HEK293 (cell line): ENCODE measurements at regions not wholly inside any gene's neighbourhood (a gene's known extent, or its start where the extent isn't known, plus 50 kb on each side); places are given as distances from the start of the nearest gene placed in this dataset.

ENCODE experiments used
- SALL2 ChIP-seq: fragments of 450-650 bp; formaldehyde crosslinking; IDR thresholded peaks from 2 replicates; pipeline ENCODE4 v1.5.0; 2017; ENCODE audit warnings: missing biosample characterization, mild to moderate bottlenecking, missing genetic modification characterization, borderline replicate concordance
- TRIM28 ChIP-seq: IDR thresholded peaks from 2 replicates; pipeline ENCODE4 v1.6.1; 2011; ENCODE audit warnings: low read length, control low read depth, borderline replicate concordance
- ZNF747 ChIP-seq: fragments of 450-650 bp; formaldehyde crosslinking; IDR thresholded peaks from 2 replicates; pipeline ENCODE4 v1.5.1; 2016; ENCODE audit warnings: missing biosample characterization, missing genetic modification characterization
- TF ChIP-seq, protein P1 (sequence below): fragments of 450-650 bp; formaldehyde crosslinking; conservative IDR thresholded peaks from 2 replicates; pipeline ENCODE4 v1.5.1; 2016; ENCODE audit warnings: low read depth, missing biosample characterization, missing genetic modification characterization
- TF ChIP-seq, protein P2 (sequence below): fragments of 450-650 bp; formaldehyde crosslinking; IDR thresholded peaks from 2 replicates; pipeline ENCODE4 v1.5.1; 2017; ENCODE audit warnings: missing biosample characterization, missing genetic modification characterization
- TF ChIP-seq, protein P3 (sequence below): fragments of 450-650 bp; formaldehyde crosslinking; IDR thresholded peaks from 2 replicates; pipeline ENCODE4 v1.5.1; 2016; ENCODE audit warnings: missing biosample characterization, missing genetic modification characterization
- TF ChIP-seq, protein P4 (sequence below): fragments of 450-650 bp; formaldehyde crosslinking; IDR thresholded peaks from 2 replicates; pipeline ENCODE4 v1.5.1; 2016; ENCODE audit warnings: missing biosample characterization, missing genetic modification characterization
- TF ChIP-seq, protein P5 (sequence below): fragments of 450-650 bp; formaldehyde crosslinking; IDR thresholded peaks from 2 replicates; pipeline ENCODE4 v1.5.1; 2016; ENCODE audit warnings: missing biosample characterization, missing genetic modification characterization

DNA sequence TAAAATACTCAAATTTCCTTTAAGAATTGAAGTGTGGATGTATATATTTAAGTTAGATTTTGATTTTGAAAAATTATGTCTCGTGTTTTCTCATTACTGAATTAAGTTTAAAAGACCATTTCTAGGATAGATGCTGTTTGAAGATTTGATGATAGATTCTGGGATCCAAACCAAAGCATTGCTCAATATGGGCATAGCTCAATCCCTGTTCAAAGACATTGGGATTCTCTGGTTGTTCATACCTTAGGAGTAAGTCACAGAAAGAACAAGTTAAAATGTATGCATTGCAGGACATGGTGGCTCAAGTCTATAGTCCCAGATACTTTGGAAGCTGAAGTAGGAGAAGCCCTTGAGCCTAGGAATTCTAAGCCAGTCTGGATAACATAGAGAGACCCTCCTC lies 622.3 kb downstream of the ADCYAP1 start:
- TF ChIP-seq ZNF747 = no peak
- no peak for TF ChIP-seq SALL2 (tag by site-specific recombination)
- TF ChIP-seq, protein P1, sequence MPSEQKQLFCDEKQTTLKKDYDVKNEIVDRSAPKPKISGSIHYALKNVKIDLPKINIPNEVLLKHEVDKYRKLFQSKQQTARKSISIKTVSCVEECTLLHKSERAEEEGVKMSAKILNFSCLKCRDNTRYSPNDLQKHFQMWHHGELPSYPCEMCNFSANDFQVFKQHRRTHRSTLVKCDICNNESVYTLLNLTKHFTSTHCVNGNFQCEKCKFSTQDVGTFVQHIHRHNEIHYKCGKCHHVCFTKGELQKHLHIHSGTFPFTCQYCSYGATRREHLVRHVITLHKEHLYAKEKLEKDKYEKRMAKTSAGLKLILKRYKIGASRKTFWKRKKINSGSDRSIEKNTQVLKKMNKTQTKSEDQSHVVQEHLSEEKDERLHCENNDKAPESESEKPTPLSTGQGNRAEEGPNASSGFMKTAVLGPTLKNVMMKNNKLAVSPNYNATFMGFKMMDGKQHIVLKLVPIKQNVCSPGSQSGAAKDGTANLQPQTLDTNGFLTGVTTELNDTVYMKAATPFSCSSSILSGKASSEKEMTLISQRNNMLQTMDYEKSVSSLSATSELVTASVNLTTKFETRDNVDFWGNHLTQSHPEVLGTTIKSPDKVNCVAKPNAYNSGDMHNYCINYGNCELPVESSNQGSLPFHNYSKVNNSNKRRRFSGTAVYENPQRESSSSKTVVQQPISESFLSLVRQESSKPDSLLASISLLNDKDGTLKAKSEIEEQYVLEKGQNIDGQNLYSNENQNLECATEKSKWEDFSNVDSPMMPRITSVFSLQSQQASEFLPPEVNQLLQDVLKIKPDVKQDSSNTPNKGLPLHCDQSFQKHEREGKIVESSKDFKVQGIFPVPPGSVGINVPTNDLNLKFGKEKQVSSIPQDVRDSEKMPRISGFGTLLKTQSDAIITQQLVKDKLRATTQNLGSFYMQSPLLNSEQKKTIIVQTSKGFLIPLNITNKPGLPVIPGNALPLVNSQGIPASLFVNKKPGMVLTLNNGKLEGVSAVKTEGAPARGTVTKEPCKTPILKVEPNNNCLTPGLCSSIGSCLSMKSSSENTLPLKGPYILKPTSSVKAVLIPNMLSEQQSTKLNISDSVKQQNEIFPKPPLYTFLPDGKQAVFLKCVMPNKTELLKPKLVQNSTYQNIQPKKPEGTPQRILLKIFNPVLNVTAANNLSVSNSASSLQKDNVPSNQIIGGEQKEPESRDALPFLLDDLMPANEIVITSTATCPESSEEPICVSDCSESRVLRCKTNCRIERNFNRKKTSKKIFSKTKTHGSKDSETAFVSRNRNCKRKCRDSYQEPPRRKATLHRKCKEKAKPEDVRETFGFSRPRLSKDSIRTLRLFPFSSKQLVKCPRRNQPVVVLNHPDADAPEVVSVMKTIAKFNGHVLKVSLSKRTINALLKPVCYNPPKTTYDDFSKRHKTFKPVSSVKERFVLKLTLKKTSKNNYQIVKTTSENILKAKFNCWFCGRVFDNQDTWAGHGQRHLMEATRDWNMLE (tag by site-specific recombination) = no peak
- TF ChIP-seq, protein P2, sequence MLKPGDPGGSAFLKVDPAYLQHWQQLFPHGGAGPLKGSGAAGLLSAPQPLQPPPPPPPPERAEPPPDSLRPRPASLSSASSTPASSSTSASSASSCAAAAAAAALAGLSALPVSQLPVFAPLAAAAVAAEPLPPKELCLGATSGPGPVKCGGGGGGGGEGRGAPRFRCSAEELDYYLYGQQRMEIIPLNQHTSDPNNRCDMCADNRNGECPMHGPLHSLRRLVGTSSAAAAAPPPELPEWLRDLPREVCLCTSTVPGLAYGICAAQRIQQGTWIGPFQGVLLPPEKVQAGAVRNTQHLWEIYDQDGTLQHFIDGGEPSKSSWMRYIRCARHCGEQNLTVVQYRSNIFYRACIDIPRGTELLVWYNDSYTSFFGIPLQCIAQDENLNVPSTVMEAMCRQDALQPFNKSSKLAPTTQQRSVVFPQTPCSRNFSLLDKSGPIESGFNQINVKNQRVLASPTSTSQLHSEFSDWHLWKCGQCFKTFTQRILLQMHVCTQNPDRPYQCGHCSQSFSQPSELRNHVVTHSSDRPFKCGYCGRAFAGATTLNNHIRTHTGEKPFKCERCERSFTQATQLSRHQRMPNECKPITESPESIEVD = no peak
- TF ChIP-seq, protein P3, sequence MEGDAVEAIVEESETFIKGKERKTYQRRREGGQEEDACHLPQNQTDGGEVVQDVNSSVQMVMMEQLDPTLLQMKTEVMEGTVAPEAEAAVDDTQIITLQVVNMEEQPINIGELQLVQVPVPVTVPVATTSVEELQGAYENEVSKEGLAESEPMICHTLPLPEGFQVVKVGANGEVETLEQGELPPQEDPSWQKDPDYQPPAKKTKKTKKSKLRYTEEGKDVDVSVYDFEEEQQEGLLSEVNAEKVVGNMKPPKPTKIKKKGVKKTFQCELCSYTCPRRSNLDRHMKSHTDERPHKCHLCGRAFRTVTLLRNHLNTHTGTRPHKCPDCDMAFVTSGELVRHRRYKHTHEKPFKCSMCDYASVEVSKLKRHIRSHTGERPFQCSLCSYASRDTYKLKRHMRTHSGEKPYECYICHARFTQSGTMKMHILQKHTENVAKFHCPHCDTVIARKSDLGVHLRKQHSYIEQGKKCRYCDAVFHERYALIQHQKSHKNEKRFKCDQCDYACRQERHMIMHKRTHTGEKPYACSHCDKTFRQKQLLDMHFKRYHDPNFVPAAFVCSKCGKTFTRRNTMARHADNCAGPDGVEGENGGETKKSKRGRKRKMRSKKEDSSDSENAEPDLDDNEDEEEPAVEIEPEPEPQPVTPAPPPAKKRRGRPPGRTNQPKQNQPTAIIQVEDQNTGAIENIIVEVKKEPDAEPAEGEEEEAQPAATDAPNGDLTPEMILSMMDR = no peak
- TF ChIP-seq, protein P4, sequence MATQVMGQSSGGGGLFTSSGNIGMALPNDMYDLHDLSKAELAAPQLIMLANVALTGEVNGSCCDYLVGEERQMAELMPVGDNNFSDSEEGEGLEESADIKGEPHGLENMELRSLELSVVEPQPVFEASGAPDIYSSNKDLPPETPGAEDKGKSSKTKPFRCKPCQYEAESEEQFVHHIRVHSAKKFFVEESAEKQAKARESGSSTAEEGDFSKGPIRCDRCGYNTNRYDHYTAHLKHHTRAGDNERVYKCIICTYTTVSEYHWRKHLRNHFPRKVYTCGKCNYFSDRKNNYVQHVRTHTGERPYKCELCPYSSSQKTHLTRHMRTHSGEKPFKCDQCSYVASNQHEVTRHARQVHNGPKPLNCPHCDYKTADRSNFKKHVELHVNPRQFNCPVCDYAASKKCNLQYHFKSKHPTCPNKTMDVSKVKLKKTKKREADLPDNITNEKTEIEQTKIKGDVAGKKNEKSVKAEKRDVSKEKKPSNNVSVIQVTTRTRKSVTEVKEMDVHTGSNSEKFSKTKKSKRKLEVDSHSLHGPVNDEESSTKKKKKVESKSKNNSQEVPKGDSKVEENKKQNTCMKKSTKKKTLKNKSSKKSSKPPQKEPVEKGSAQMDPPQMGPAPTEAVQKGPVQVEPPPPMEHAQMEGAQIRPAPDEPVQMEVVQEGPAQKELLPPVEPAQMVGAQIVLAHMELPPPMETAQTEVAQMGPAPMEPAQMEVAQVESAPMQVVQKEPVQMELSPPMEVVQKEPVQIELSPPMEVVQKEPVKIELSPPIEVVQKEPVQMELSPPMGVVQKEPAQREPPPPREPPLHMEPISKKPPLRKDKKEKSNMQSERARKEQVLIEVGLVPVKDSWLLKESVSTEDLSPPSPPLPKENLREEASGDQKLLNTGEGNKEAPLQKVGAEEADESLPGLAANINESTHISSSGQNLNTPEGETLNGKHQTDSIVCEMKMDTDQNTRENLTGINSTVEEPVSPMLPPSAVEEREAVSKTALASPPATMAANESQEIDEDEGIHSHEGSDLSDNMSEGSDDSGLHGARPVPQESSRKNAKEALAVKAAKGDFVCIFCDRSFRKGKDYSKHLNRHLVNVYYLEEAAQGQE (tag by site-specific recombination) = no peak
- TF ChIP-seq, protein P5, sequence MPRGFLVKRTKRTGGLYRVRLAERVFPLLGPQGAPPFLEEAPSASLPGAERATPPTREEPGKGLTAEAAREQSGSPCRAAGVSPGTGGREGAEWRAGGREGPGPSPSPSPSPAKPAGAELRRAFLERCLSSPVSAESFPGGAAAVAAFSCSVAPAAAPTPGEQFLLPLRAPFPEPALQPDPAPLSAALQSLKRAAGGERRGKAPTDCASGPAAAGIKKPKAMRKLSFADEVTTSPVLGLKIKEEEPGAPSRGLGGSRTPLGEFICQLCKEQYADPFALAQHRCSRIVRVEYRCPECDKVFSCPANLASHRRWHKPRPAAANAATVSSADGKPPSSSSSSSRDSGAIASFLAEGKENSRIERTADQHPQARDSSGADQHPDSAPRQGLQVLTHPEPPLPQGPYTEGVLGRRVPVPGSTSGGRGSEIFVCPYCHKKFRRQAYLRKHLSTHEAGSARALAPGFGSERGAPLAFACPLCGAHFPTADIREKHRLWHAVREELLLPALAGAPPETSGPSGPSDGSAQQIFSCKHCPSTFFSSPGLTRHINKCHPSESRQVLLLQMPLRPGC = no peak
- TF ChIP-seq TRIM28 = no peak
